DOHH2 (cell line): ENCODE measurements at regions not wholly inside any gene's neighbourhood (a gene's known extent, or its start where the extent isn't known, plus 50 kb on each side); places are given as distances from the start of the nearest gene placed in this dataset.

Source experiments
- CTCF ChIP-seq: fragments of 200-600 bp; sonication (generic); IDR thresholded peaks from one replicate; pipeline ENCODE4 v1.5.1; 2014; ENCODE audit warnings: antibody characterized with exemption, mild to moderate bottlenecking, low read depth, low read length; ENCODE audit not compliant: poor library complexity, severe bottlenecking
- EZH2phosphoT487 ChIP-seq: fragments of 200-600 bp; sonication (generic); IDR thresholded peaks from 2 replicates; pipeline ENCODE4 v1.6.1; 2017; ENCODE audit warnings: borderline replicate concordance, mild to moderate bottlenecking, antibody characterized with exemption, low read length, moderate library complexity, mixed read lengths

GRCh38 chr2:40043641-40044040 is 264.6 kb upstream of the THUMPD2 start:
- TF ChIP-seq CTCF (no peak), EZH2phosphoT487 (no peak)
